Left cardiac atrium (tissue), 4 donors: ENCODE measurements at regions not wholly inside any gene's neighbourhood (a gene's known extent, or its start where the extent isn't known, plus 50 kb on each side); places are given as distances from the start of the nearest gene placed in this dataset.
"Not testable (repeated sequence)": the region's sequence is repeated elsewhere in the genome, so short reads cannot be mapped to it uniquely, and the experiment has no call there.

Experiments used
- ATAC-seq, 2 donors: fragments of 200-7000 bp; cut with Tn5 transposase; one replicate each; pipeline ENCODE4 v1.9.1; 2020; ENCODE audit warnings: mild to moderate bottlenecking in 2 of 2, moderate library complexity in 2 of 2
- DNase-seq: peaks from one replicate; pipeline ENCODE4 v3.0.0-alpha.2; 2020
- intact Hi-C, 2 donors: fragments of 100-400 bp; cut with DNase I; formaldehyde crosslinking; loops; one replicate each; pipeline versions ENCODE4 v1.14.1 to v1.15.1; 2022 to 2023
- donor health status: DM: no; HTN: yes; CAD: no.
- donor health status: DM: no; HTN: yes; CAD: no; lungs with severe emphysema.
- donor health status: DM: yes; HTN: yes; CAD: no.
- donor health status: Dilated cardiomyopathy.

DNA sequence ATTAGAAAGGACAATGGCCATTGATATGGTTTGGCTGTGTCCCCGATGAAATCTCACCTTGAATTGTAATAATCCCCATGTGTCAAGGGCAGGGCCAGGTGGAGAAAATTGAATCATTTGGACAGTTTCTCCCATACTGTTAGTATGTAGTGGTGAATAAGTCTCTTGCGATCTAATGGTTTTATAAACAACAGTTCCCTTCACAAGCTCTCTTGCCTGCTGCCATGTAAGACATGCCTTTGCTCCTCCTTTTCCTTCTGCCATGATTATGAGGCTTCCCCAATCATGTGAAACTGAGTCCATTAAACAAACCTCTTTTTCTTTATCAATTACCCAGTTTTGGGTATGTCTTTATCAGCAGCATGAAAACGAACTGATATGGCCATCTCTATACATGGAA is 302.7 kb downstream of the SFMBT2 start:
- DNase-seq (no peak), ATAC-seq (no peak)
- intact Hi-C loops: no loop called here

DNA sequence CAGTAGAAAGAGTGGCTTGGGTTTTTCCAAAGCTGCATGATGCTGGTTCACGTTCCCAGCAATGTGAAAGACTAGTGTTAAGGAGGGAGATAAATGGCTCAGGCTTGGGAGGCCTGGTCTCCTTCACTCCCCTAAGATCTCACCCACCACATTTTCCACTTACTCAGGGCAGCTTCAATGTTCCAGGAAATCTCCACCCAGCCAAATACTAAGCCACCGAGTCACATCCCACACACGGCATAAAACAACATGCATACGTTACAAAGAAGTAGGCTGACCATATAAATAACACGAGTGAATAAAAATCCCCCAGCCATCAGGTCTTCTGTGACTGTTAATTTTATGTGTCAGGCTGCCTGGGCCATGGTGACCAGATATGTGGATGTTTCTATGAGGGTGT is 303.5 kb downstream of the SFMBT2 start:
- DNase-seq: no peak
- ATAC-seq: no peak
- intact Hi-C loops: no loop called here

DNA sequence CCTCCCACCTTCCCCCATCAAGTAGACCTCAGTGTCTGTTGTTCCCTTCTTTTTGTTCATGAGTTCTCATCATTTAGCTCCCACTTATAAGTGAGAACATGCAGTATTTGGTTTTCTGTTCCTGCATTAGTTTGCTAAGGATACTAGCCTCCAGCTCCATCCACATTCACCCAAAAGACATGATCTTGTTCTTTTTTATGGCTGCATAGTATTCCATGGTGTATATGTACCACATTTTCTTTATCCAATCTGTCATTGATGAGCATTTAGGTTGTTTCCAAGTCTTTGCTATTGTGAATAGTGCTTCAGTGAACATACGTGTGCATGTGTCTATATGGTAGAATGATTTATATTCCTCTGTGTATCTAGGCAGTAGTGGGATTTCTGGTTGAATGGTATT is 306.5 kb downstream of the SFMBT2 start:
- intact Hi-C loops, ATAC-seq, DNase-seq: not testable (repeated sequence)

DNA sequence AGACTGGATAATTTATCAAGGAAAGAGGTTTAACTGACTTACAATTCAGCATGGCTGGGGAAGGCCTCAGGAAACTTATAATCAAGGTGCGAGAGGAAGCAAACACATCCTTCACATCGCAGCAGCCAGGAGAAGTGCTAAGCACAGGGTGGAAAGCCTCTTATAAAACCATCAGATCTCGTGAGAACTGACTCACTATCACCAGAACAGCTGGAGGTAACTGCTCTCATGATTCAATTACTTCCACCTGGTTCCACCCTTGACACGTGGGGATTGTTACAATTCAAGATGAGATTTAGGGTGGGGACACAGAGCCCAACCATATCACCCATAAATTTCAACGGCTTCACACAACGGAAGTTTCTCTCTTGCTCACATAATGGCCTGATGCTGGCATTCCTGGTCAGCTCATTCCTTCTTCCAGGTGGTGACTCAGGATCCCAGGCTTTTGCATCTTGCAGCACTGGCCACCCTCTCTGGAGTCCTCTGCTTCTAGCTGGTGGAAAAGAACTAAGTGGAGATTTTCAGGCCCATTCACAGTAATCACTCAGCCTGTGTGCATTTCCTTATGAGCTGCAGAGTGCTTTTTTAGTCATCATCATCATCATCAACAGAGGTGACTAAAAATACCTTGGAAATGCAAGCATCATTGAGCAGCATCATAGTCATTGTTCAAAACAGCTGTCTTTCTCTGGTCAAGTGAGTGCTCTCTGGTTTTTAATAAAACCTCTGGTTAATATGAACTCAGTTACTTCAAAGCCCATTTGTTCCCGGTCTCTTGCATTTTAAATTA is 308.1 kb downstream of the SFMBT2 start:
- intact Hi-C loops: no loop called here
- DNase-seq (no peak), ATAC-seq (no peak)

DNA sequence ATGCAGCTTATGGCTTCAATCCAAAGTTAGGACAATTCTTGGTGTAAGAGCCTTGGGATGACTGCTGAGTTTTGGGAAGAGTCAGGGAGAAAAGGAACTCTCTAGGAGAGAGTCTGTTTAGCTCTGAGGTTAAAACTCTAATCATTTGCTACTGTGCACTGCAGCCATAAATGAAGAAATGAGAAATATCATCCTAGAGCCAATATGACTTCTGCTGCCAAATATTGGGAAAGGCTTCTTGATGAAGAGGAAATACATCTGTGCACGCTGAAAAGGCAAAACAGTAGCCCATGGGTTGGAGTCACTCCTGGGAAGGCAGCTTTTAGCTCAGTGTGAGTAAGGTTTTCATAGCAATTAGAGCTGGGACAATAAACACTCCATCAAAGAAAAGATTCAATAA is 308.8 kb downstream of the SFMBT2 start:
- DNase-seq (no peak), ATAC-seq (peak; percentile 48 to 65)
- intact Hi-C loops: no loop called here

DNA sequence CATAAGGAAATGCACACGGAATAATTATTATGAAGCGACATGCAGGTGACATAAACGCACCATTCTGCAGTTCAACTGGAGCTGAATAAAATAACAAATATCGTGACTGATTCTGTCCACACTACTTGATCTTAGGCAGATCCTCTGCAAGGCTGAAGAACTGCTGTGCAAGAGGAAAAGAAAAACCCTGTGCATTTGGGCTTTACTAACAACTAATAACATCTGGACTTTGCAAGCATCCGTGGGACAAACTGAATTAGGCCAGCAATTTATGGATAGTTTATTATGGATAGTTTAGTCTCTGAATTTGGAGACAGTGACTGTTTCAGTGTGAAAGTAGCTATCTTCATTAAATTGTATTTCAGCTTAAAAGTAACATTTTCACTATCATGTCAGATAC is 309.4 kb downstream of the SFMBT2 start:
- DNase-seq (no peak), ATAC-seq (no peak)
- intact Hi-C loops: no loop called here

DNA sequence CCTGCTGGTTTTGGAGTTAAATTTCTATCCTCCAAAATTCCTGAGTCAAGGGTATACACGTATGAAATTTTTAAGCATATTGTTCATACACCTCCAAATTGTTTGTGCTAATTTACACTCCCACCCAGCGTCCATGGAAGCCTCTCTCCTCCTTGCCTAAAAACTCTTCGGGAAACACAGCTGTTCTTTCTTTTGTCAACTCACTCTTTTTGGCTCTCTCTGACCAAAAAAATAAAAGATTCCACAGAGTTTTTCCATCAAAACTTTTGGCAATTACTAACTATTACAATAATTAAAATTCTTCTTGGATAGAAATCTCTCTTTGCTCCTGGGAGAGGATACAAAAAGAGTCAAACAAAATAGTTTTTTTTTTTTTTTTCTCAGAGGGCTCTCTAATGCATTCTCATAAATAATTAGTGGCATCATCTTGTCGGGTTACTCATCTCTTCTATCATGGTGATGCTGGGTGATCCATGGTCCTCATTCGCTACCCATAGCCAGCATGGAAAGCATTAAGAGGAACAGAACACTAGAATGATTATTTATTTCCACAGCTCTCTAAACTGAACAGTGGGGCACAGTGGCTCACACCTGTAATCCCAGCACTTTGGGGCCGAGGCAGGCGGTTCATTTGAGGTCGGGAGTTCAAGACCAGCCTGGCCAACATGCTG is 310.7 kb downstream of the SFMBT2 start:
- intact Hi-C loops: no loop called here
- ATAC-seq (no peak), DNase-seq (no peak)

DNA sequence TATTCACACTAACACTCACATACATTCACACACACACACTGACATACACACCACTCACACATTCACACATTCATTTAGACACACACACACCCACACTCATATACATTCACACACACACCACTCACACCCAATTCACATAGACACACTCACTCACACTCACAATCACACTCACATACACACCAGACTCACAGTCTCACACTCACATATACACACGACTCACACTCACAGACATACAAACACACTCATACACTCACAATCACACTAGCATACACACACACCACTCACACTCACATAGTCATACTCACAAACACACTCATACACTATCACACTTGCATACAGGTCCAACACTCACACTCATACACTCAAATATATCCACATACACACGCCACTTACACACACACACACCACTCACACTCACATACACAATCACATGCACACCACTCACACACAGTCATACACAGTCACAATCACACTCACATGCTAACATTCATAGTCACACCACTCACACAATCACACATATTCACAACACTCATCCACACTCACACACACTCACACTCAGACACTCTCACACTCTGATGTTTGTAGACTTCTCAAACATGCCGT is 312.6 kb downstream of the SFMBT2 start:
- ATAC-seq: no peak
- intact Hi-C loops: no loop called here
- DNase-seq: no peak

DNA sequence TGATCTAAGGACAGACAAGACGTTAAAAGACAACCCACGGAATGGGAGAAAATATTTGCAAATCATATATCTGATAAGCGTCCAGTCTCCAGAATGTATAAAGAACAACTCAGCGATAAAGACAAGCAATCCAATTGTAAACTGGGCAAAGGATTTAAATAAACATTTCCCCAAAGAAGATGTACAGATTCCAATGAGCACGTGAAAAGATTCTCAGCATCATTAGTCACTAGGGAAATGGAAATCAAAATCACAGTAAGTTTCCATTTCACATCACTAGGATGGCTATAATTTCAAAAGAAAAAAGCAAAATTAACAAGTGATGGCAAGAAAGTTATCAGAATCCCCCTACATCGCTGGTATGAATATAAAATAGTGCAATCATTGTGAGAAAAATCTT is 316.1 kb downstream of the SFMBT2 start:
- no peak for DNase-seq
- ATAC-seq: no peak
- intact Hi-C loops: no loop called here

DNA sequence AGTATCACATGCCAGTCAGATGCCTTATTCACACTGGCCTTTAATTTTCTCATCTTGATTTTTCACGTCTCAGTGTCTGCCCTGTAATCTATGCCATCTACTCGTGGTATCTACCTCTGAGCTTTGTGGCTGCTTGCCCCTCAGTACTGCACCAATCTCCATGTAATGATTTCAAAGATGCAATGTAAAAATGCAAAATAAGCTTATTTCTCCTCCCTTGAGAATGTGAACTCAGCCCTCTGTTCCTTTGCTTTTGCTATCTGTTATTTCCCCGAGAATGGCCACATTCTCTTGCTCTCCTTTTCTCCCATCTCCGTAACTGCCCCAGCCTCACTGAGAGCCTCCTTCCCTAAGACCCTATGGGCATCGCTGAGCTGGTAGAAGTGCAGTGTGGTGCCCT is 317.5 kb downstream of the SFMBT2 start:
- intact Hi-C loops: no loop called here
- ATAC-seq: no peak

DNA sequence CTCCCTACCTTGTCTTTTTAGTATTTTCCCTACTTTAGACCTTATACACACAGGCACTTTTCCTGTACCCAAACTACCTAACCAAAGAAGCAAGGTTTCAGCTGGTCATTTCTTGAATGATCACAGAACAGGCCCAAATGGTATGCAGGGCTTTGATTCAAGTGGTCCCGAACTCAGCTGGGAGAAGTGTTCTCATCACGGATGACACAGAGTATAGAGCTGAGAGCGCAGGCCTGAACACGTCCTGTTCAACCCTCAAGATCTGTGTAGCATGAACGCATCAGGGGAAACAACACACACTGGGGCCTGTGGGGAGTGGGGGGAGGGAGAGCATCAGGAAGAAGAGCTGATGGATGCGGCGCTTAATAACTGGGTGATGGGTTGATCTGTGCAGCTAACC is 318.2 kb downstream of the SFMBT2 start:
- no peak for ATAC-seq
- intact Hi-C loops: no loop called here
- no peak for DNase-seq

More for the DNA sequence above, 317.5 kb downstream of the SFMBT2 start:
- no peak for DNase-seq

DNA sequence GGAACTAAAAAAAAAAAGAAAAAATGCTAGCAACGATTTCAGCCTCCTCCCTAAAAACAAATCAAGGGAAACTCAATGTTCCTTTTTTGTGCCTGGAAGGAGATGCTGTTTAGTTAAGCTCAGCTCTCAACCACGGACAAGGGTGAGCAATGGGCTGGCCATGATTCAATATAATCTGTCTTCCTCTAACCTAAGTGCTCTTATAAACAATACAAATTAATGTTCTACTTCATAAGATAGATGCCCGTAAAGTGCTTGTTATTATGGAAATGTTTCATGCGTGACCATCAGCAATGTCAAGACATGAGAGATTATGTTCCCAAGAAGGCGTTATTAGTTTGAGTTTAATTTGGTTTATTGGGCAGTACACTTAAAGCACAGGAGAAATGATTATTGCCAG is 320.3 kb downstream of the SFMBT2 start:
- DNase-seq (no peak), ATAC-seq (no peak)
- intact Hi-C loops: no loop called here

DNA sequence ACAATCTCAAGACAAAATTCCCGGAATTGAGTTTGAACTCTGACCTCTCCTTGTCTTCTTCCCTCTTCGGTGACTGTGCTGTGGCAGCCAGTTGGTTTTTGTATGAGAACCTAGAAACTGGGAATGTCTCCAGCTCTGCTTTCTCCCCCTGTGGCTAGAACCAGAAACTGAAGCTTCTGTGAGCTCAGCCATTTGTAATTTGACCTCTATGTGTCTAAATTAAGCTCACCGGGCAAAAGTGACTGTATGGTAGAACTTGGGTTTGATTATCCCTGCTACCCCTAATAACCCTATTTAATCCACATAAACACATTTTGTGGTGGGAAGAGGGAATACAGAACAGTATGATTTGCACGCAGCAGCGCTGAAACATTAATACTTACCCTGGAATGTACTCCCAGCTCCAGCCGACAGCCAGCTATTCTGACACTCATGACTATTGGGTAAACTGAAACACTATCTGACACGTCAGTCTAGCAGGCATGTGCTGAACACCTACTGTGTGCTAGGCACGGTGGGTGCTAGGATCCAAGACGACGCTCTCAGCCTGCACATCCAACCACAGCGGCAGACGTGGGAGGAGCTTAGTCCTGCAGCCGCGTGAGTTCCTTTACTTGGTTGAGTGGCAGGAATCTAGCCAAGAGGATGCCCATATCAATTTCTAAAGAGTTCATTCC is 324.8 kb downstream of the SFMBT2 start:
- DNase-seq (no peak), ATAC-seq (peak; percentile 24 to 27)
- intact Hi-C loops: no loop called here

DNA sequence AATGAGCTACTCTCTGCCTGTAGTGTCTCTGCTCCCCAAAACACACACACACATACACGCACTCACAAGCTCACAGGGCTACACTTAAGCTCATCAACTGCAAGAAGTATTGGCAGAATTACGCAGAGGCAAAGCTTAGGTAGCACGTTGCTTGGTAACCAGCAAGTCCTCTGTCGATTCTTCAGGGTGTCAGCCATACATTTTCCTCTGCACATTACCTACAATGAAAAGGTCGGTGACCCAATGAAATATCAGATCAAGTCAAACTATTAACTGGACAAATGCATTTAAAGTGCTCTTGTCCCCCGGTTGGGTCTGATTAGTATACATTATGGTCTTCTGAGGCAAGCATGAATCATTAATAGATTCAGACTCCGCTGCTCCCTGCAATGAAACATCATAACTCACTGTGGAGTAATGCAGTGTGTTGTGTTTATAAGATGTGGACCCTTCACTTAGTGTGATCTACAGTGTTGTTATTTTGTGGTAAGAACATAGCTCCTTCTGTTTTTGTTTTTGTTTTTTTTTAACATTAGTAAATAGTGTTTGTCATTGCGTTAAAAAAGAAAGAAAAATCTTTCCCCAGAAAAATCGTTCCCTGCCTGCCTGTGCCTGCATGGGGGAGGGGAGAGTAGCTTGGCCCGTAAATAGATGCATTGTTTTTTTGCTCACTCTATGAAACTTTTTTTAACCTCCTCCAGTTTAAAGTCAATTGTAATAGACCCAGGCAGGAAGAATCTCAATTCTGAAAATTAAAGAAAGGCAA is 325.5 kb downstream of the SFMBT2 start:
- intact Hi-C loops: no loop called here
- no peak for DNase-seq
- no peak for ATAC-seq

DNA sequence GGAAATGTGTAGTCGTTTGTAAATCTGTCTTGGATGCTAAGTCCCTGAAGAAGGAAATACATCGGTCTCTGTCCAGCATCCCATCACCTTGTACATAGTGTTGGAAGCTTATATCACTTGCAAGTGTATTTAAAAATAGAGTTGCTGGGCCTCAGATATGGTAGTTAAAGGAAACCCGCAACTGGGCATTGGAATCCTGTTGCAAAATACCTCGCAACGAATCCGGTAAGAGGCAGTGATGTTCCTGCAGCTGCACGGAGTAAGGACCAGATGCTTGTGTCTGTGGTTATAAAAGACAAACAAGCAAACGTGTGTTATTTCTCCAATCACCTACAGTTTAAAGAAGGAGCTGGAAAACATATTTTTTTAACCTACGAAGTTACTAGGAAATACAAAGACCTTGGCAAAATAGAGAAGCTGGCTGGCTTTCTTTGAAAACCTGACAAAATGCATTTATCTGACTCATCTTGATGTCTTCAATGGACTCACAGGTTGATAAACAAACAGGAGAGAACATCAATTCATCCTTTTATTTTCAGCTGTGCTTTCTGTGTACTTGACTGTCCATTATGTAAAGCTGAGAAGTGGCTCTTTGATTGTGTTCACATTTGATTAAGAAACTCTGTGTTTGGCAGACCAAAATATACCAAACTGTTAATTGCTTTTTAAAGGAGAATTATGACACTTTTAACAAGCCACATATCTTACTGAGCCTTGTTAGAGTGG is 326.4 kb downstream of the SFMBT2 start:
- DNase-seq (no peak), ATAC-seq (no peak)
- intact Hi-C loops: no loop called here

DNA sequence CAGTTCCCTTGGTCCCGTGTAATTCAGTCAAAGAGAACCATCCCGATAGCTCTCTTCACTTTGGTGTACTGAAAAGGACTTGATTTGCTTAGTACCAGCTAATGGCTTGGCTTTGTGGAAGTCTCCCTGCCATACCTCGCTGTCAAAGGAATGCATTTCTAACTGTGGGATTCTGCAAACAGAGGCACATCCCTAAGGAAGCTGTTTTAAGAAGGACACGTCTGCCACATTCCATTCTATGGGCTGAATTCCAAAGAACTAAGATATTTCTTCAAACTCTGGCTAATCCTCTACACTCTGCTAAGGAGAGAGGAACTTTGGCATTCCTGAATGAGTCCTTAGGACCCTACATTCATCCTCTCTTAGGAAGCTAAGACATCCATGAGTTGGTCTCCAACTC is 327.9 kb downstream of the SFMBT2 start:
- DNase-seq: no peak
- no peak for ATAC-seq
- intact Hi-C loops: no loop called here

DNA sequence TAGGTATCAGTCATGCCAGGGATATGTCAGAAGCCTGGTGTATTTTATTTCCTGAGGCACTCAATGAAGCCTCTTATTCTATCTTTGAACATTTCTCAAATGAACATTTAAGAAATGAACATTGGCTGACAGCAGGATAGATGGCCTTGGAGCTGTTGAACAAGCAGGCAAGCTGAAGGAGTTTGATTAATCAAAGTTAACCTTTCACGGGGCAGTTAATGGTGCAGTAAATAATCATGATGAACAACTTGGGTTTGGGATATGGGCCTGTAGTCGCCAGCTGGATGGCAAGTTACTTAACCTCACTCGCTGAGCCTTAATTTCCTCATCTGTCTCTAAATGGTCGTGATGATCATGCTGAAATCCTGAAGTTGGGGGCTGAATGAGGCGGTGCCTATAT is 333.0 kb downstream of the SFMBT2 start:
- ATAC-seq: no peak
- no peak for DNase-seq
- intact Hi-C loops: no loop called here

DNA sequence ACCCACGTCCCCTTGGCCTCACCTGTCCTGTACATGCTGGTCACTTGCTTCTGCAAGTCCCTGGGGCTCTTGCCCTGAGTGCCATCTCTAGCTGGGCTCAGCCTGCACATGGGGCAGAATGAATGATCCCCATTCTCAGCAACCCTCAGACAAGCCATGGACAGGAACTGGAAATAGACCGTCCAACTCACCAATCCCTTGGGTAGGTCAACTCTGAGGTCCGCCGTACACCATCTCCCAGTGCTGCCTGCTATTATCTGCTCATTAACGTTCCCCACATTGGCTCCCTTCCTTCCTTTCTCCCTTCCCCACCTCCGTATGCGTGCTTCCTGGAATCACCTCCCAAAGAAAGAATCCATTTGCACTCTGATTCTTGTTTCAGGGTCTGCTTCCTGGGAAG is 335.0 kb downstream of the SFMBT2 start:
- intact Hi-C loops: no loop called here
- DNase-seq (no peak), ATAC-seq (no peak)

DNA sequence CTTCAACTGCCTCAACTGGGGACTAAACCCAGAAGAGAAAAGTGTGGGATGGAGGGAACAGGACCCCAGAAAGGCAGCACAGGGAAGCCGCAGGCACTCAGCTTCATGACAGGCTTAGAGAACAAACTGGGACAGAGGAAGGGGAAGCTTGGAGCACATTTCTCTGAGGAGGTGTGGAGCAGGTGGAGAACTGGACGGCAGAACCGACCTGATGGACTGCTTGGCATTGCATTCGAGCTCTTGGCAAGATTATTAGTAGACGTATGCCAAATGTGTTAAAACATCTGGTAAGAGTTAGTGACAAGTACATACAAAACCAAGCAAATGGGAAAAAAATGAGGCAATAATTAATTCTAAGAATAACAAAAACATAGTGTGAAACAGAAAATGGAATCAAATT is 335.7 kb downstream of the SFMBT2 start:
- intact Hi-C loops: no loop called here
- DNase-seq: no peak
- no peak for ATAC-seq
